ENCODE measurements at regions not wholly inside any gene's neighbourhood (a gene's known extent, or its start where the extent isn't known, plus 50 kb on each side); places are given as distances from the start of the nearest gene placed in this dataset.

GRCh38 chrX:20388594-20388993, 121.9 kb upstream of the RPS6KA3 start:
- TF ChIP-seq CTCF (IDR thresholded peaks at IDR 0.05) (no peak), MAX (IDR thresholded peaks at IDR 0.05; ENCODE audit: low read depth) (no peak), EP300 (IDR thresholded peaks at IDR 0.05; ENCODE audit: borderline replicate concordance in 1 of 2, low read depth in 1 of 2, low read length in 1 of 2) (no peak), FOXM1 (IDR thresholded peaks at IDR 0.05; ENCODE audit: low read depth) (no peak), EZH2phosphoT487 (IDR thresholded peaks at IDR 0.05; ENCODE audit: borderline replicate concordance, low read depth) (no peak), POLR2AphosphoS5 (IDR thresholded peaks at IDR 0.05; ENCODE audit: low read depth, low read length) (no peak), USF1 (IDR thresholded peaks at IDR 0.05; ENCODE audit: borderline replicate concordance, low read depth) (no peak), RAD21 (IDR thresholded peaks at IDR 0.05; ENCODE audit: low read length) (no peak), SIN3A (IDR thresholded peaks at IDR 0.05; ENCODE audit: borderline replicate concordance, low read depth, low read length) (no peak), REST (IDR thresholded peaks at IDR 0.05; ENCODE audit: low read depth, low read length) (no peak), SMC3 (IDR thresholded peaks at IDR 0.05; ENCODE audit: low read depth, low read length) (no peak), RXRA (IDR thresholded peaks at IDR 0.05; ENCODE audit: borderline replicate concordance, low read depth) (no peak), TCF12 (IDR thresholded peaks at IDR 0.05) (no peak)
